Stimulated activated CD4-positive, alpha-beta T cell treated with anti-CD3 and anti-CD28 coated beads, Interleukin-15, amount 100 ng/mL, for 24 hours (primary cell): ENCODE measurements at regions not wholly inside any gene's neighbourhood (a gene's known extent, or its start where the extent isn't known, plus 50 kb on each side); places are given as distances from the start of the nearest gene placed in this dataset.

Experiments
- DNase-seq: peaks from one replicate; pipeline ENCODE4 v3.0.0-alpha.2; 2020

DNA sequence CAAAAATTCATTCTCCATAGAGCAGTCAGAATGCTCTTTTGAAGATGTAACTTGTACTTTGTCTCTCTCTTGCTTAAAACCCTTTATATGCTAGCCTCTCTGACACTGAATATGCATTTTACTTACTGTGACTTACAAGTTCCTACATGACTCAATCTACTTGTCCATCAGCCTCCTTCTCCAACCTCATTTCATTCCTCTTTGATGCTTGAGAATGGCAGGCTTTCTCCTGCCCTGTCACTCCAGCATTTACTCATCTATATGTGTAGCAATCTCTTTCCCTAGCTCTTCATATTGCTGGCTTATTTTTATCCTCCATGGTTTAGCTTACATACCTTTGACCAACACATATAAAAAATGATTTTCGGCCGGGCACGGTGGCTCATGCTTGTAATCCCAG is 561.9 kb downstream of the CCER1 start:
- no peak for DNase-seq

DNA sequence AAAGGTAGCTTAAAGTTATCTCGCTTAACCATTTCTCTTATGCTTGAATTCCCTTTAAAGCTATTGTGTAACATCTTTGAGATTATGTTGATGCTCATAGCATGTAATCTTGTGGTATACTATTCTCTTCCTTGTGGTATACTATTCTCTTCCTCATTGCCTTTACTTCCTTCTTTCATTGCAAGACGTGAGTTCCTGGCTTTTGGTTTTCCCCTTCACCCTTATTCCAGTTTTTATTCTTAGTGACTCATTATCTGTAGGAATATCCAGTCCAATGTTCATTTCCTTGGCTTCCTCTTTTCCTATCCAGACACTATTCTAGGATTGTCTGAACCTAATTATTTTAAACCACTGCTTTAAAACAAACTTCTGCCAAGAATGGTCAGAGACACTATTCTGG is 564.0 kb downstream of the CCER1 start:
- no peak for DNase-seq

DNA sequence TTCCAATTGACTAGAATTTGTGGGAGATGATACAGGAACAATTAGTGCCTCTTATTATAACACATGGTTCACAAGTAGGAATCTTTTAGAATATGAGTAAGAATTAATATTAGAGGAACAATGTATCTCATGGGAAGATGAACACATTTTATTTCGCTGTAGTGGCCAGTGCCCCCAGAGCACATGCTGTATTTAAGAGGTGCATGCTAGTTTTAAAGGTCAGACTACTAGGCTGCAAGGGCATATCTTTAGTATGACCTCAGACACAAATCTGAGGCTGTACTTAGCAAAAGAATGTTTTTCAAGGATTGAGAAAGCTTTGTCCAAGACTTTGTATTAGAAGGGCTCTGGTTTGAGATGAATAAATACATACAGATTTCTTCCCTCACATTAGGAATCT is 586.9 kb downstream of the CCER1 start:
- DNase-seq = no peak

DNA sequence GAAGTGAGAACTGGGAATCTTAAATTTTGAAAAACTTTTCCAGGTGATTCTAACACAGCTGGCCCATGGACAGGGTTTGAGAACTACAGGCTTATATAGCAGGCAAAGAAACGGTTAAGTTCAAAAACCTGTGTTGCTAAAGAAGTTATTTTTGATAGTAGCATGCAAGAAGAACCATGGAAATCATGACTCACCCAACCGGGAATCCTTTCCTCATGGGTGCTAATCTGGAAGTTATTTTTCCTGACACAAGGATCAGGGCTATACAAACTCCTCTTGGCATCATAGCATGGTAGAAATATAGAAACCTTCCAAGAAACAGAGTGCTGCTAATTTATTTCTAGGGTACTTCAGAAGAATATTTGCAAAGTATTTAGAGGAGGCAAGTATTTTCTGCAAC is 588.7 kb downstream of the CCER1 start:
- DNase-seq = no peak

DNA sequence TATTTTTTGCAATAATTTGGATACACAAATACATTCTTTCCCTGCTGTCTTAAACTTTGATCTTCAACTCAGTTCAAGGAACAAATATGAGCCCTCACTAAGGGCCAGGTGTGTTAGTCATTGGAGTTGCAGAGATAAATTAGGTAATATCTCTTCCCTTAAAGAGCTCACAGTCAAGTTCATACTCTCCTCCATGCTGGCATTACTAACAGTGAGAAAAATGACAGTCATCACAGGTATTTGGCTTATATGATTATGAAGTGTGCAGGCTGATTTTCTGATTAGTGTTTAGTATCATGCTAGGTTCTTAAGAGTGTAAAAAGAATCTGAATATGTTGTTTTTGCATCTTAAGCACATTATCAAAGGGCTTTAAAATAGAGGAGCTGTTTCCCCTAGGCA is 594.7 kb downstream of the CCER1 start:
- DNase-seq = no peak

DNA sequence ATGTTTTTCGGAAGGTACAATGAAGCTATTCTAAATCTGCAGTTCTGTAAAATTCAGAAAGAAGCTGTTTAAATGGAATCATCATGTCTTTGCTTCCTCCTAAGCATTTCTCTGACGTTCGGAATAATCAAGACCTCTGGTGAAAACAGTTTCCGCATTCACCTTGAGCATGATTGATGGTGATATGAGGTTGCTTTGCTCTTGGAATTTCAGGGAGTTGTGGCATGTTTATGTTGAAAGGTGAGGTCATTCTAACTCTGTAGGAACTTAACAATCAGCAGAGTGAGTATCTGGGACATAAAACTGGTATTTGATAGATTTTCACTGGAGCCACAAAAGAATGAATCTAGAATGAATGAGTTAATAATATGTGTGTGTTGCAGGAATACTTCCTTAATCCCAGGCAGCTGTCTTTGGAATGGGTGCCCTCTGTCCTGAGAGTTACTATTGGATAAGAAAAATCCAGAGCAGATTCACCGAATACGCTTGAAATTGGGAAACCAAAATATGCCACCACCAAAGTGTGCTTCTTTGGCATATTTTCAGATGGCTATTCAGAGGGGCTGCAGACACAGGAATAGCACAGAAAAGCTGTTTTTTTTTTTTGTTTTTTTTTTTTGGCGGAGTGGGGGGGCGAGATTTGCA is 599.1 kb downstream of the CCER1 start:
- DNase-seq = no peak

DNA sequence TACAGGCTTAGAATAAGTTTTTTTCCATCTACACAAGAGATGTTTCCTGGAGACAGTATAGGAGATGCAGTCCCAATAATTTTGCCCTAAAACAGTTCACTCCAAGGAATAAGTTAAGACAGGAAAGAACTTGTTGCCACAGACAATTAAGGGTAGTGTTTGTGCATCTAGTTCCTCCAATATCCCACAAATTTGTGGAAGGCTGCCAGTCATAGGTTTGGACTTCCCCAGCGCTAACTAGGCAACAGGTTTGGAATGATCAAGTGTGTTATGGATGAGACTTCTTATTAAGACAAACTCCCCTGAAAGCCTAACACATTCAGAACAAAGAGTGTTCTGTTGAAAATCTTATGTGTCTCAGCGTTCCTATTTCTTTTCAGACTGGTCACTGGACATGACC is 611.0 kb downstream of the CCER1 start:
- no peak for DNase-seq

DNA sequence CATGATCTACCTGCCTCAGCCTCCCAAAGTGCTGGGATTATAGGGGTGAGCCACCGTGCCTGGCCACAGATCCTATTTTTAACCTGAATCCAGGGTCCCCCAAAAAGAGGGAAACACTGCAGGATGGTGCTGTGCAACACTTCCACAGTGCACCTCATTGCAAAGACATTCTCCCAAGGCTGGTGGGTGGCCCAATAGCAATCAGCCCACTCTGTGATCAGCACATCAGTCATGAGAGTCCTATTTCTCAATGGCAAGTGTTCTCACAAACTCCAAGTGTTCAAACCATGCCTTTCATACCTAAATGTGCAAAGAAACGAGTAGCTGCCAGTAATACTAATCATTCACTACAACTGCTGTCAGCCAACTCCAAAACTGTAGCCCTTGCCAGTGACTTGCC is 612.9 kb downstream of the CCER1 start:
- DNase-seq = no peak

DNA sequence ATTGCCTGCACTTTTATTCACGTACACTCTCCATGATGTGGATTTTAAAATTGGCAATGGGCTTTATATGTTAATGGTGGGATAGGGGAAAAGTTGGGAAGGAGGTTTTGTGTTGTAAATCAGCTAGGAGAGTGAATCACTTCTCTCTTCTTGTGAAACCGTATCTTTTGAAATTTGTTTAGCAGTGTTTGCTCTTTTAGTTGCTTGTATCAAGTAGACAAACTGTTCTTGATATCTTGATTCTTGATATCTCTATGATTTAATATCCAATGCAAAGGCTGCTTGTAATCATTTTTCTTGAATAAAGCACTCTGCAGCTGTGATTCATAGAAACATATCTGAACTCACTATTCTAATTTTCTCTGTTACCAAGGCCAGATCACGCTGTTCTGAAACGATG is 615.1 kb downstream of the CCER1 start:
- no peak for DNase-seq

DNA sequence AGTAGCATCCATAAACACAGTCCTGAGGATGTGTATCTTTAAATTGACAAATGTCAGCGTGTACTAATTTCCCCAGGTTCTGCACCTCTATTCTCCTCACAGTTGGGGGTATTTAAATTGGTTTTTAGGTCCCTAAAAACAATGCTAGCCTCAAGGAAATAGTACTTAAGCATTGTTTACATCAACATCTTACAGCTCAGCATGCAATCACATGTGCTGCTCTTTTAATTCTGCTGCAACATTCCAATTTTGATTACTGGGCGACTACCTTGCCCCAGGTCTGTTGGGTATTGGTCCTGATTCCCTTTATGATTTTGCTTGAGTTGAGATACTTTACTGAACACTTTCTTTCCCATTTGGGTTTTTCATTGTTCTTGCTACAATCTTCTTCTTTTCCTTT is 616.6 kb downstream of the CCER1 start:
- no peak for DNase-seq

DNA sequence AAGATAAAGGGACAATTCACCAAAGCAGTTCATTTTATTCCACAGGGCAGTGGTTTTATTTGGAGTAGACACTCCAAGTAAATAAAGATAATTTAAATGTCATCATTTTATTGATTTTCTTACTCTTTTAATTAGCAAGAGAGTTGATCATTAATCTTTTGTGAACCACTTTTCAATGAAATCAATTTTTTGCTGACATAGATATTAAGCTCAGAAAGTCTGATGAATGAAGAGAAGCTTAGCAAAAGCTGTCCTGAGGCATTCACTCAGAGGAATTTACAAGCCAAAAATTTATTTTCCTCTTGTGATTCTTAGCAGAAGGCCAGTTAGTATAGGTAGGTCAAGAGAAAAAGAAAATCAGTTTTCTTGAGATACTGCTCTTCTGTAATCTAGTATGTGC is 618.0 kb downstream of the CCER1 start:
- DNase-seq = no peak

DNA sequence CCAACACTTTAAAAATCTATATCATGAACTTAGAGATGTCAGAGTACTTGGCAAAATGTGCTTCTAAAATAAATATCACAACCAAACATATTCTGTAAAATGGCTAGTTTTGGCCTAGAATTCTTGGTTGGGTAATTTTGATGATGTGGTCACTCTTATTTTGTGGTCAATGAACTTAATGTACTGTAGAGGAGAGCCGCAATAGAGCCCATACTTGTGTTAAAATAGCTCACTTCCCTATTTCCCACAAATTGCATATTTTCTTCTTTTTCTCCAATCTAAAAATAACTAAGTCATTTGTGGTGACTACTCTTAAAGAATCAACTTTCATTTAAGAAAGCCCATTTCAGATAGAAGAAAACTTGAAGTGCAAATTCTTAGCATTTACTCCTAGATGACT is 619.4 kb downstream of the CCER1 start:
- DNase-seq = no peak

DNA sequence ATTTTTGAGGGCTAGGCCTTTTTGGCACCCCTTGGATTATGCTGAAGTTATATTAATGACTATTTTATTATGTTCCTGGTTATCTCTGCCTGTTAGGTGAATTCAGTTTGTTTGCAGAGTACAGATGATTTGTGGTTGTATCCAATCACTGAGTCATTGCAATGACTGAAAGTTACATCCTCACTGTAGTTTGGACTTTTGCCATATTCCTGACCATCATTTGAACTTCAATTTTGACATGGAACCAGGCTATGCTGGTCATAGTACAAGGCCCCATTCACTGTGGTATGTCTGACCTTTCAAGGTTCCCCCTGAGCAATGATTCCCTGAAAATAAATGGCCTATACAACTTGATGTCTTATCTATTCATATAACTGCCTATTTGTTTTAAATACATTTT is 621.0 kb downstream of the CCER1 start:
- no peak for DNase-seq

DNA sequence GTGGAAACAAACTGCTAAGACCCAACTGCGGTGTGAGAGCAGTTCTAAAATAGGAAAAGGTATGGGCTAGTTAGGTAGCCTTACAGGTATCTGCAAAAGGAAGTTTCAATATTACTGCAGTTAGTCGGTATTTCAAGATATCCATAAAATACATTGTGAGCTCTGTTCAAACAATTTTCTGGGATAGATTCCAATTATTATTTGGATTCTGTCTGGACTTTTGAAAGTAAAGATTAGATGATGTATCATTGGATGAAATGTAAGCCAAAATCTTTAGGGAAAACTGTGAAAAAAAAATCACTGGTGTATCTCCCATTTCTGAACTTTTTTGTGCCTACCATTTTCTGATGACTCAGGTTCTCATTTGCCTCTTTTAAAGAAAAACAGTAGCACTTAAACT is 621.6 kb downstream of the CCER1 start:
- DNase-seq = no peak

DNA sequence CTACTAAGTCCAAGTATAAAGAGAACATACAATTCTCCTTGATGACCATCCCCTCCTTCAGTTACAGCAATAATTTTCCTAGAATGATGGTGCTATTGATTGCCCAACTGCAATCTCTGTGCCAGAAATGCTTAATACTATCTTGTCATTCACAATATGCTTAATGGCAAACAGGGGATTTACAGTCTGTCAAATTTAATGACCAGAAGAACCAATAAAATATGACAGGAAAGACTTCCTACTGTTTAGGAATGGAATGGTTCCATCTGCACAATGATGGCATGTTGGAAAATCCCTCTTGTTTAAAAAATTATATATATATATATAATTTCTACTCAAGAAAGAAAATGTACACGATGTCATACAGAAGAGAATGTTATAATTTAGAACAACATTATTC is 623.2 kb downstream of the CCER1 start:
- DNase-seq = no peak

DNA sequence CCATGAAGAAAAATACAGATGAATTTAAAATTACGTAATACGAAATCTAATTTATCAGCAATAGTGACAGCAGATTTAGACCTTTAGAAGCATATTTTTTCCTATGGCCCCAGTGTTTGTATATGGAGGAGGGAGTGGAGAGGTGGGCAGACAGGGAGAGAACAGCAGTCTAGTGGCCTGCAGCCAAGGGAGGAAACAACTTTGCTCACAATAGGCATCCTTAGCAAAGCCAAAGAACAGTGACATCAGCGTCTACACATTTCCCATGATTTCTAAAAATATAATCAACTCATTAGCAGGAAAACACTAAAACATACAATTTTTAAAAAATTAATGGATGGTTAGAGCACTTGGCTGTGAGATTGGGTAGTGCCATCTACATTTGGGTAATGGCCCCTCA is 622.6 kb upstream of the ATP2B1 start:
- no peak for DNase-seq

DNA sequence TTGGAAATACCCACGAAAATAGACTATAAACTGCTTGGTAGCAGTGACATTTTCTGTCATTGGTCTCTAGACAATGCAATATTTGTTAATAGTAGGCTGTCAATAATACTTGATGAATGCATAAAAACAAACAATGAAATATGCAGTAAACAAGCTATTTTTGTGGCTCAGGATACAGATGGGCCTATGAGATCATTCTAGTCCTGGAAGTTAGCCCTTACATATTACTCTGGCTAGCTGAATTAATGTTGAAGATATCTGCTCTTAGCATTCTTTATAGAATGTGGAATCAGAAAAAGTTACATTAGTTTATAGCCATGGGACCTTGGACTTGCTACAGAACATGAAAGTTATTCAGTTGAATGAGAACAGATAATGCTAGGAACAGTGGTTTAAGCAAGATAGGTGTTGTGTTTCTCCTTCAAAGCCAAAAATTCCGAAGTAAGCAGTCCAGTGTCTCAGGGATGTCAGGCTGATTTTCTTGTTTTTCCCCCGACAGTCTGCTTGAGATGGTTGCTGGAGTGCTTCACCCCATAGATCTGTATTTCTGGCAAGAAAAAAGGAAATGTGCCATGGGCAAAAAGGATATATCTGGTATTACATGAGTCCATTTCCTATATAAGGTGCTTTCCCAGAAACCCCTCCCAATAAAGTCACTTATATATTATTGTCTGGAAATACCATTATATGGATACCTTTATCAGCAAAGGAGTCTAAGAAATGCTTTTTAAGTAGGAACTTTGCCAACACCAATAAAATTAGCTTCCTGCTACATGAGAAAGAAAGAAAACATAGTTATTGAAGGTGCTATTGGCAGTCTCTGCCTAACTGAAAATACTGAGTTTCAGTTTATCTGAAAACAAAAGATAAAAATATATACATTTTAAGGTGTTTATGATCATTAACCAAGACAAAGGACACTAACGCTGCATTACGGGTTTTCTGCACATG is 619.4 kb upstream of the ATP2B1 start:
- no peak for DNase-seq

DNA sequence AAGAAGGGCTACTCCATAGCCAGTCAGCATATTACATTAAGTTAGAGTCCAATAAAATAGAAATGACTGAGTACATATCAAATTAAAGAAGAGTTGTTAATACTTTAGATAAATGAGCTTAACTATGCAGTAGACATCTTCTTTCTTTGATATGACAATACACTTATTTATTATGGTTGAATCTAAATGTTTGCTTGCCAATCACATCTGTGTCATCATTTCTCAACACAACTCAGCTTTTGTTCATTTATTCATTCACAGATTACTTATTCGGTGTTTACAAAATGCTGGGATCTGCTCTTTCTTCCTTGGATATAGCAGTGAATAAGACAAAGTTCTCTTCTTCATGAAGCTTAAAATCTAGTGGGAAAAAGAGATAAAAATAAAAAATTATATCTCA is 614.6 kb upstream of the ATP2B1 start:
- DNase-seq = no peak

DNA sequence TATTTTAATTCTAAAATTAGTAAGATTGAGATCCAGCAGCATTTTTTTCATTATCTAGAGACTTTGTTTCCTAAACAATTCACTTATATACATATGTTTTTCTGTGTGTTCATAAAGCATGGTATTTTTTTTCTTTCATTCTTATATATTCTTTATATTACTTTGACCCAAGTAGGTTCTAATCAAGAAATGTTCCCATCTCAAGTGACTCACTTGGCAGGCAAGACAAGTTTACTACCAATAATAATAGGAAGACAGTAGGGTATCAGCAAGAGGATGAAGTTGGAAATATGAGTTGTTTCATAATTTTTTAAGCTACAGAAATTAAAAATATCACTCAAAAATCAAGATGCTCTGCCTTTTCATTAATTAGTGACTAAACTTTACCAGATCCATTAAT is 613.4 kb upstream of the ATP2B1 start:
- no peak for DNase-seq

DNA sequence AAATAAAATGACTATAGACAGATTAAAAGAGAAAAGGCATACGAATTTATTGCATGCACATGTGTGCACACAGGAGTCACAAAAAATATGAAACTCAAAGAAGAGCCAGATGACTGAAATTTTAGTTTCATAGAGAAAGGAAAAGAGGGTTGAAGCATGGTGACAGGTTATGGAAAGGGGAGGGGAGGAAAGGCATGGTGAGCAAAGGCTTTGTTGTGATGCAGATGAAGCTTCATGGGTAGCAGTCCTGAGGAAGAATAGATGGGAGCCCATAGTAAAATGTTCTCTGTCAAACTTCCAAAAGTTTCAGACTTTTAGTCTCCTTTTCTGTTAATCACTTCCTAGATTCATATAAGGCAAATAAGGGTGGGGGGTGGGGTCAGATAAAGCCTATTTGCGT is 612.7 kb upstream of the ATP2B1 start:
- no peak for DNase-seq

DNA sequence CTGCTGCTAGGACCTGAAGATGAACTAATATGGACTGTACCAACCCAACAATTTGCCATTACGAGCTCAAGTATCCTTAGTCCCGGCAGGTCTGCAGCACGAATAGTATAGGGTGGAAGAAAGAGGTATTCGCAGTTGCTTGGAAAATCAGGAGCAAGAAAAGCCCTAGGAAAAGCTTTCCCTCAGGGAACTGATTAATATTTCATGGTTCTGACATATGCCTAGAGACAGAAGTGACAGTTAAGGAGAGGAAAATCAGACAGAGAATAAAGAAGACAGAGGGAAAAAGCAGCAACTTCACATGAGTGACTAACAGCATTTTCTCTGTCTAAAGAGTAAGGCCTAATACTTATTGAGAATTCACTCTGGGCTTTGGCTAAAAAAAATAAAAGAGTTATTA is 602.9 kb upstream of the ATP2B1 start:
- no peak for DNase-seq

DNA sequence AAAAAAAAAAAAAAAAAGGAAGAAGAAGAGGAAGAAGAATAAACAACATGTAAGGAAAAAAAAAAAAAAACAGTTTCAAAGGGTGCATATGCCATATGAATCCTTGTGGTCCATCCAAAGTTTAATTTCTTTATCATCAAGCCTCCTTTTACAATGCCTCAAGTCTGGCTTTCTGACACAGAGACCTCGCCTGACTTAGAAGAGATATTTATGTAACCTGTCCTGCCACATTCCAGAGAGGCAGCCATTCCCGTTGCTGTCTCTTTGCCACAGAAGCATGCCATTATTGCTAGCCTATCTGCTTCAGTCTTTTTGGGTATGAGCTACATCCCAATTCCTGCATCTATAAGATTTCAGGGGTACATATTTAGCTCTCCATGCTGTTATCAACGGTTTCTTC is 596.7 kb upstream of the ATP2B1 start:
- DNase-seq = no peak

DNA sequence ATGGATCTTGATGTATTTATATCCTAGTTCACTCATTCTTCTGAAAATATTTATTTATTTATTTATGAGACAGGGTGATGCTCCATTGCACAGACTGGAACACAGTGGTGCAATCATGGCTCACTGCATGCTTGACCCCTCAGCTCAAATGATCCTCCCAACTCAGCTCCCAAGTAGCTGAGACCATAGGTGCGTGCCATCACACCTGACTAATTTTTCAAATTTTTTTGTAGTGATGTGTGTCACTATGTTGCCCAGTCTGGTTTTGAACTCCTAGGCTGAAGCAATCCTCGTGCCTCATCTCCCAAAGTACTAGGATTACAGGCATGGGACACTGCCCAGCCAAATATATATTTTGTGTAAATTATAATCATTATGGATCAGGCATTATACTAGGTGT is 595.6 kb upstream of the ATP2B1 start:
- no peak for DNase-seq

DNA sequence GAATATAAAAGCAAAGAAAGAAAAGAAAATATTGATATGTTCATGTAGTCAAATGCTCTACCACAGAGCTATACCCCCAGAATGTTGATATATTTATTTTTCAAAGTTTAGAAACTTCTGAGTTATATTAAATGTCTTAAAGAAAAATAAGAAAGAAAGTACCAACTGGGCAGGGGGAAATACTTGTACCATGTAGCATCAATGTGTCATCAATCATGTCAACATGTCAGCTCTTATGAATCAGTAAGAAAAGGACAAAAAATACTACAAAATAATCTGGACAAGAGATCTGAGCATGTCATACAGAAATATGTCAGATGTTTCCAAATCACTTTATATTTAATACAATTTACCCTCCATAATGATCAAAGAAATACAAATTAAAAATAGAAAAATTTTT is 595.1 kb upstream of the ATP2B1 start:
- no peak for DNase-seq
